ENCODE measurements at regions not wholly inside any gene's neighbourhood (a gene's known extent, or its start where the extent isn't known, plus 50 kb on each side); places are given as distances from the start of the nearest gene placed in this dataset.

DNA sequence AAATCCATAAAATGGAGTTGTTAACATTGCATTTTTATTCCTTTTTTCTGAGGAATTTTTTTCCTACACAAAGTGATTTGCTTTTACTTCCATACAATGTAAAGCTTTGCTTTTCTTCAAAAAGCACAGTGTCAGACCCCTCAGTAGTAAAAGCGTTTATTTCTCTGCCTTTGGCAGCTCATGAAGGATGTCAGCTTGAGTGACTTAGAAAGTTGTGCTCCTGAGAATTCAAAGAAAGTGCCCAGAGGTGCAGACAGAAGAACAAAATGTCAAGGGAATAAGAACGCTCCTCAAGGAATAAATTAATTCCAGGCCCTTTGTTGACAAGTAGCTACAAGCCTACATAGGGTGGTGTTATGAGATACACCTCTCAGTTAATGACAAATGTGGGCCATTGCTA, 369.3 kb upstream of the ADARB2 start:
- H3K4me1 ChIP-seq, result no peaks in the 10 kb centered on the region
- peaks cover 6% of the 10 kb centered on the region for H3K27me3 Mint-ChIP-seq (ENCODE audit: insufficient read depth, low read depth)
- H3K36me3 ChIP-seq, result no peaks in the 10 kb centered on the region
- H3K9me3 ChIP-seq (ENCODE audit: low read depth), result no peaks in the 10 kb centered on the region
- no peaks in the 10 kb centered on the region for H3K27me3 ChIP-seq
- no peak for DNase-seq (ENCODE audit: low spot score)
- TF ChIP-seq EZH2 (IDR thresholded peaks at IDR 0.05), result no peak
- H3K4me3 Mint-ChIP-seq, result no peak overlapping the region
- H3K9me3 Mint-ChIP-seq, result no peaks in the 10 kb centered on the region
- no peaks in the 10 kb centered on the region for H3K36me3 Mint-ChIP-seq
- H3K4me2 ChIP-seq, result no peak overlapping the region
- no peaks in the 10 kb centered on the region for H3K79me2 ChIP-seq (ENCODE audit: low read depth)
- H3K9ac ChIP-seq, result no peak overlapping the region
- no peak overlapping the region for H3K27ac Mint-ChIP-seq
- H4K20me1 ChIP-seq (ENCODE audit: low read depth), result no peaks in the 10 kb centered on the region
- no peaks in the 10 kb centered on the region for H3K4me1 Mint-ChIP-seq
- H3F3A ChIP-seq (ENCODE audit: low read depth), result no peaks in the 10 kb centered on the region
- H3K4me3 ChIP-seq, result no peak overlapping the region
- no peak overlapping the region for H2AFZ ChIP-seq (replicated peaks)
- H3K27ac ChIP-seq, result no peak overlapping the region

DNA sequence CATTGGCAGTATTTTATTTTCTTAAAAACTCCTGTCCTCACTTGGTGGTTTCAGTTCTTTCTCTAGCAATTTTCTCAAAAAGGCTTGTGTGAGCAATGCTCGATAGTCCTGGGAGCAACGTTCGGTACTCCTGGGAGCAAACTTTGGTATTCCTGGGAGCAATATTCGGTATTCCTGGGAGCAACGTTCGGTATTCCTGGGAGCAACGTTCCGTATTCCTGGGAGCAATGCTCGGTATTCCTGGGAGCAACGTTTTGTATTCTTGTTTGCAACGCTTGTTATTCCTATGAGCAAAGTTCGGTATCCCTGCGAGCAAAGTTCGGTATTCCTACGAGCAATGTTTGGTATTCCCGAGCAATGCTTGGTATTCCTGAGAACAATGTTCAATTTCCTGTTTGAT, 362.0 kb upstream of the ADARB2 start:
- Histone ChIP-seq H2AFZ (replicated peaks) (no peak overlapping the region), H3K36me3 (no peaks in the 10 kb centered on the region), H3K4me2 (no peak overlapping the region), H3K79me2 (ENCODE audit: low read depth) (no peaks in the 10 kb centered on the region), H3F3A (ENCODE audit: low read depth) (no peaks in the 10 kb centered on the region), H3K27ac (no peak overlapping the region), H4K20me1 (ENCODE audit: low read depth) (no peaks in the 10 kb centered on the region), H3K4me3 (no peak overlapping the region), H3K9me3 (ENCODE audit: low read depth) (no peaks in the 10 kb centered on the region), H3K9ac (no peak overlapping the region), H3K27me3 (no peaks in the 10 kb centered on the region), H3K4me1 (no peaks in the 10 kb centered on the region)
- no peak overlapping the region for H3K4me3 Mint-ChIP-seq
- H3K9me3 Mint-ChIP-seq, result peaks cover 4% of the 10 kb centered on the region
- peaks cover 4% of the 10 kb centered on the region for H3K4me1 Mint-ChIP-seq
- no peak for DNase-seq (ENCODE audit: low spot score)
- no peak overlapping the region for H3K27ac Mint-ChIP-seq
- H3K36me3 Mint-ChIP-seq, result peaks cover 2% of the 10 kb centered on the region
- TF ChIP-seq EZH2phosphoT487 (IDR thresholded peaks at IDR 0.05) (no peak), EZH2 (IDR thresholded peaks at IDR 0.05) (no peak)
- TF ChIP-seq, protein P1, sequence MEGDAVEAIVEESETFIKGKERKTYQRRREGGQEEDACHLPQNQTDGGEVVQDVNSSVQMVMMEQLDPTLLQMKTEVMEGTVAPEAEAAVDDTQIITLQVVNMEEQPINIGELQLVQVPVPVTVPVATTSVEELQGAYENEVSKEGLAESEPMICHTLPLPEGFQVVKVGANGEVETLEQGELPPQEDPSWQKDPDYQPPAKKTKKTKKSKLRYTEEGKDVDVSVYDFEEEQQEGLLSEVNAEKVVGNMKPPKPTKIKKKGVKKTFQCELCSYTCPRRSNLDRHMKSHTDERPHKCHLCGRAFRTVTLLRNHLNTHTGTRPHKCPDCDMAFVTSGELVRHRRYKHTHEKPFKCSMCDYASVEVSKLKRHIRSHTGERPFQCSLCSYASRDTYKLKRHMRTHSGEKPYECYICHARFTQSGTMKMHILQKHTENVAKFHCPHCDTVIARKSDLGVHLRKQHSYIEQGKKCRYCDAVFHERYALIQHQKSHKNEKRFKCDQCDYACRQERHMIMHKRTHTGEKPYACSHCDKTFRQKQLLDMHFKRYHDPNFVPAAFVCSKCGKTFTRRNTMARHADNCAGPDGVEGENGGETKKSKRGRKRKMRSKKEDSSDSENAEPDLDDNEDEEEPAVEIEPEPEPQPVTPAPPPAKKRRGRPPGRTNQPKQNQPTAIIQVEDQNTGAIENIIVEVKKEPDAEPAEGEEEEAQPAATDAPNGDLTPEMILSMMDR (IDR thresholded peaks at IDR 0.05), result no peak
- H3K27me3 Mint-ChIP-seq (ENCODE audit: insufficient read depth, low read depth), result peaks cover 2% of the 10 kb centered on the region

DNA sequence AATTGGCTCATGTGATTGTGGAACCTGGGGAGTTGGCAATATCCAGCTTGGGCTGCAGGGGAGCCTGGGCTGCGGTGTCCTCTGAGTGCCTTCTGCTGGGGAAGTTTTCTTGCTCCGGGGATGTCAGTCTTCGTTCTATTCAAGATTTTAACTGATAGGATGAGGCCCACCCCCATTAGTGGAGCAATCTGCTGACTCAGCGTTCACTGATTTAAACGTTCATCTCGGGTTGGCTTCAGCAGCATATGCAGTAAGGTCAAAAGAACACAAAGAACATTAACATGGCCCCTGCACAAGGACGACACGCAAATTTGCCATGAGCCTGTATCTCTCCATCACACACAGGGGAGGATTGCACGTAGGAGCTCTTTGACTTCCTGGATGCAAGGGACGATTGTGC, 360.6 kb upstream of the ADARB2 start:
- H3K4me1 Mint-ChIP-seq, result peaks cover 4% of the 10 kb centered on the region
- Histone ChIP-seq H3K27ac (no peak overlapping the region), H3K4me1 (no peaks in the 10 kb centered on the region), H2AFZ (replicated peaks) (no peak overlapping the region), H3K79me2 (ENCODE audit: low read depth) (no peaks in the 10 kb centered on the region), H3K36me3 (no peaks in the 10 kb centered on the region), H3K4me2 (no peak overlapping the region), H3K9me3 (ENCODE audit: low read depth) (no peaks in the 10 kb centered on the region), H3K9ac (no peak overlapping the region), H3F3A (ENCODE audit: low read depth) (no peaks in the 10 kb centered on the region), H4K20me1 (ENCODE audit: low read depth) (no peaks in the 10 kb centered on the region), H3K4me3 (no peak overlapping the region), H3K27me3 (no peaks in the 10 kb centered on the region)
- H3K27ac Mint-ChIP-seq, result no peak overlapping the region
- no peaks in the 10 kb centered on the region for H3K27me3 Mint-ChIP-seq (ENCODE audit: insufficient read depth, low read depth)
- peaks cover 4% of the 10 kb centered on the region for H3K9me3 Mint-ChIP-seq
- H3K4me3 Mint-ChIP-seq, result no peak overlapping the region
- H3K36me3 Mint-ChIP-seq, result peaks cover 2% of the 10 kb centered on the region
- TF ChIP-seq EZH2 (IDR thresholded peaks at IDR 0.05) (no peak), EZH2phosphoT487 (IDR thresholded peaks at IDR 0.05) (no peak)
- TF ChIP-seq, protein P1 (IDR thresholded peaks at IDR 0.05), result no peak
- no peak for DNase-seq (ENCODE audit: low spot score)

DNA sequence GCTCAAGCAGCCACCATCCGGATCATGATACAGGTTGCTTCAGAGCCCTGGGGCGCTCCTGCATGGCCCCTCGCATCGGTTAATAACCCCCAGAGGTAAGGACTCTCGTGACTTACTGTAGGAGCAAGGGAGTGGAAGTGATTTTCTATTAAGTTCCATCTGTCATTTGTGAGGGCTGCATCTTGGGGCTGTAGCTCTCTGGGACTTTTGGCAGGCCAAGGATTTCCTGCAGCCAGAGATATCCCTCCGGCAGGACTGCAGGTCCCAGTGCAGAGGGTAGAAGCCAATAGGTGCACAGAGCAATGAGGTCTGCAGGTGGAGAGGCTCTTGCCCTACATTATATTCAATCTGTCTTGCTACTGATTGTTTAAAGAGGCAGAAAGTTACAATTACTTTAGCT, 356.8 kb upstream of the ADARB2 start:
- TF ChIP-seq, protein P1 (IDR thresholded peaks at IDR 0.05), result no peak
- TF ChIP-seq EZH2 (IDR thresholded peaks at IDR 0.05) (no peak), EZH2phosphoT487 (IDR thresholded peaks at IDR 0.05) (no peak)
- no peaks in the 10 kb centered on the region for H3K36me3 Mint-ChIP-seq
- no peak overlapping the region for H3K9ac ChIP-seq
- no peak for DNase-seq (ENCODE audit: low spot score)
- H3K9me3 ChIP-seq (ENCODE audit: low read depth), result no peaks in the 10 kb centered on the region
- H3K4me1 ChIP-seq, result no peaks in the 10 kb centered on the region
- no peak overlapping the region for H3K27ac Mint-ChIP-seq
- H3K4me3 Mint-ChIP-seq, result no peak overlapping the region
- H3F3A ChIP-seq (ENCODE audit: low read depth), result no peaks in the 10 kb centered on the region
- H3K79me2 ChIP-seq (ENCODE audit: low read depth), result no peaks in the 10 kb centered on the region
- no peak overlapping the region for H2AFZ ChIP-seq (replicated peaks)
- H3K36me3 ChIP-seq, result no peaks in the 10 kb centered on the region
- peaks cover 4% of the 10 kb centered on the region for H3K4me1 Mint-ChIP-seq
- H3K4me3 ChIP-seq, result no peak overlapping the region
- no peaks in the 10 kb centered on the region for H3K9me3 Mint-ChIP-seq
- H3K27me3 ChIP-seq, result no peaks in the 10 kb centered on the region
- no peak overlapping the region for H3K27ac ChIP-seq
- no peaks in the 10 kb centered on the region for H3K27me3 Mint-ChIP-seq (ENCODE audit: insufficient read depth, low read depth)
- no peaks in the 10 kb centered on the region for H4K20me1 ChIP-seq (ENCODE audit: low read depth)
- H3K4me2 ChIP-seq, result no peak overlapping the region
